ENCODE measurements at regions not wholly inside any gene's neighbourhood (a gene's known extent, or its start where the extent isn't known, plus 50 kb on each side); places are given as distances from the start of the nearest gene placed in this dataset.
"Not testable (repeated sequence)": the region's sequence is repeated elsewhere in the genome, so short reads cannot be mapped to it uniquely, and the experiment has no call there.

DNA sequence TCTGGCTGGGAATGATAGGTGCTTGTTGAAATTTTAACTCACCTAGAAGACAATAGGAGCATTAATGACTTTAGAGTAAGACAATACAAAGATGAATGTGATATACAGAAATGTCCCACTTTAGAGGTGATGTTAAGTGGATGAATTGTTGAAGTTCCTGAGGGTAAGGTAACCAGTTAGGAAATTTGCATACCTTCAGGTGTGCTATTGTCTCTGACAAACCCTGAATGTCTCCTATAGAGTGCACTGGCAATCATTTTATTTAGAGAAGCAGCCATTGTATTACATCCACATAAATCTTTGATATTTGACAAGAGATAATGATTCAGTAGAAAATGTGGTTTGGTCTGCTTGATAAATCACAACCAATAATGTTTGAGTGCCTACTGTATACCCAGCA is 228.5 kb downstream of the RNF144A start:
- DNase-seq (ENCODE audit: low spot score), result no peak

GRCh38 chr2:7146151-7146550 is 228.9 kb downstream of the RNF144A start:
- no peak for DNase-seq (ENCODE audit: low spot score)

- no peak for DNase-seq (ENCODE audit: low spot score)
Measured at GRCh38 chr2:7154656-7155055, 237.4 kb downstream of the RNF144A start.

DNA sequence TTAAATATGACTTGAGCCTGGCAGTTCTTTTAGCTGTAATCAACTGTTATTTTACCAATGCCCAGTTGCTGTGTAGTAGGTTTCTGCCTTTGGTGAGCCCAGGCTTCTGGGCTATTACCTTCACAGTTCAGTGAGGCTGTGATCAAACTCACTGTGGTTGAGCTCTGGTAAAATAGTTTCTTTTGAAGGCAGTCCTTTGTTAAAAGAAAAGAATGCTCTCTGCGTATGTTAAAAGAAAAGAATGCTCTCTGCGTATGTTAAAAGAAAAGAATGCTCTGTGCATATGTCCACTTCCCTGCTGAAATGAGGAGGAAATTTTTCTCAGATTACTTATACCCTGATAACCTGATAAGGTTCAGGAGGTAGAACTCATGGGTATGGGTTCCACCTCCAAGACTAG is 244.3 kb downstream of the RNF144A start:
- no peak for DNase-seq (ENCODE audit: low spot score)

DNA sequence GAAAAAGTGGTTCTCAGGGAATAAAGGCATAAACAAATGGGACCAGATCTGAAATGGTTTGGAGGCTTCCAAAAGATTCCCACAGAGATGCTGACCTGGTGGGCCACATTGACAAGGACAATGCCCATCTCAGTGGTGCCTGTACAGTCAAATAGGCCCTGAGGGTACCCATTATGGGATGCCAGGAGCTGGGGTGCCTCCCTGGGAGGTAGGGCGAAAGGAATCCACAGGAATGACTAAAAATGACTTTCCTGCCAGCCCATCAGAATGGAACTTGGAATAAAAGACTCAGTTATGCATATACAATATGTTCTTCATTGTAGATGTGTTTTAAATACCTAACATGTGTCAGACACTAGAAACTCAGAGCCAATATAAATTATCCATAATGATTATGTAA is 248.5 kb downstream of the RNF144A start:
- no peak for DNase-seq (ENCODE audit: low spot score)

- DNase-seq (ENCODE audit: low spot score), result no peak
Measured at GRCh38 chr2:7167801-7168411, 250.7 kb downstream of the RNF144A start.

DNA sequence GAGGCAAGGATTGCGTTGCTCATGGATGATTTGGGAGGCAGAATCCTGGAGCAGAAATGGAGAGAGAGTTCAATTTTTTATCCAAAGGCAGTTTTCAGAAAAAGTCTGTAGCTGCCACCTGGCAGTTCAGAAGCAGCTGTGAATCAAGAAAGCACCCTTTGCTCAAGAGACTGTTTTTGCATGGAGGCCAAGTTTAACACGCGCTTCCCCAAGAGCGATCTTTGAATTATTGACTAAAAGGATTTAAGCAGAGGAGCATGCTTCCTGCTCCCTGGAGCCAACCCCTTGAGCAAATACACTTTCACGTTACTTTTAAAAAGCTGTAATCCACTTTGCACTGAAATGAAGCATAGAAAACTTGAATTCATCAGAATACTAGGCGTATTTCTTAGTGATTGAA is 252.4 kb downstream of the RNF144A start:
- no peak for DNase-seq (ENCODE audit: low spot score)

- DNase-seq (ENCODE audit: low spot score), result not testable (repeated sequence)
Measured at GRCh38 chr2:7178996-7179395, 261.8 kb downstream of the RNF144A start.

GRCh38 chr2:7180638-7181370 is 263.6 kb downstream of the RNF144A start:
- peak; percentile 43 for DNase-seq (ENCODE audit: low spot score)

GRCh38 chr2:7182525-7182924 is 265.3 kb downstream of the RNF144A start:
- no peak for DNase-seq (ENCODE audit: low spot score)

- no peak for DNase-seq (ENCODE audit: low spot score)
Measured at GRCh38 chr2:7189106-7189505, 271.9 kb downstream of the RNF144A start.

- peak; percentile 9 for DNase-seq (ENCODE audit: low spot score)
Measured at GRCh38 chr2:7190587-7191324, 273.5 kb downstream of the RNF144A start.

DNA sequence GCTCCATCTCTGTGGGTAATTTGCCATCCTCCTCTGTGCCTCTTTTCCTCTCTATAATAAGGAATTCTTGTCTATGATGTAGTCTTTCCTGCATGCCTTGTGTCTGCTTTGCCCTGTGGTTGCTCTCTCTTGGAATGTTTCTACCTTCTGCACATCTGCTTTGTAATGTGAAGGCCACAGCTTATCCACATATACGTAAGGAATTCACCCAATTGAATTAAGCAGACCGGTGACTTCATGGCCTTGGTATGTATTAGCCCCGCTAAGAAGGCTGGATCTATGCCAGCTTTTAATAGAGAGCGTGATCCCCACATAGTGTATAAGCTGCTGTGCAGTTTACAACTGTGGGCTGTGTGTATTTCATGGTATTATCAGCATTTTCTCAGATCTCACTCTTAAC is 274.7 kb downstream of the RNF144A start:
- DNase-seq (ENCODE audit: low spot score), result peak; percentile 94

- DNase-seq (ENCODE audit: low spot score), result no peak
Measured at GRCh38 chr2:7193457-7193856, 276.2 kb downstream of the RNF144A start.

DNA sequence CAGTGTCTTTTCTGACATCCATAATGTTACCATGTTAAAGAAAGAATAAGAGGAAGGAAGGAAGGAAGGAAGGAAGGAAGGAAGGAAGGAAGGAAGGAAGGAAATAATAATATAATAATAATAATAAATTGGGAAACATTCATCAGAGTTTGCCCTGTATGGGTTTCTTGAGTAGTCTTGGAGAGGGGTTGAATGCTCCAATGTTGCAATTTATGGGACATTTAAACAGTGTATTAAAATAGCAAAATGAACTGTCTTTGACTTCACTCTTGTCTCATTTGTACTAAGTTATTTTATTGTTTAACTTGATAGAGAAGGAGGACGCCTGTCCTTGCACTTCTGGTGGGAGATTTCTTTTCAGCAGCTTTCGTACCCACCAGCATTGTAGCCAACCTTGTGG is 277.7 kb downstream of the RNF144A start:
- DNase-seq (ENCODE audit: low spot score), result no peak

- DNase-seq (ENCODE audit: low spot score), result no peak
Measured at GRCh38 chr2:7196883-7197282, 279.7 kb downstream of the RNF144A start.

- no peak for DNase-seq (ENCODE audit: low spot score)
Measured at GRCh38 chr2:7201851-7202250, 284.6 kb downstream of the RNF144A start.

GRCh38 chr2:7203056-7203467 is 285.9 kb downstream of the RNF144A start:
- DNase-seq (ENCODE audit: low spot score), result peak; percentile 89

DNA sequence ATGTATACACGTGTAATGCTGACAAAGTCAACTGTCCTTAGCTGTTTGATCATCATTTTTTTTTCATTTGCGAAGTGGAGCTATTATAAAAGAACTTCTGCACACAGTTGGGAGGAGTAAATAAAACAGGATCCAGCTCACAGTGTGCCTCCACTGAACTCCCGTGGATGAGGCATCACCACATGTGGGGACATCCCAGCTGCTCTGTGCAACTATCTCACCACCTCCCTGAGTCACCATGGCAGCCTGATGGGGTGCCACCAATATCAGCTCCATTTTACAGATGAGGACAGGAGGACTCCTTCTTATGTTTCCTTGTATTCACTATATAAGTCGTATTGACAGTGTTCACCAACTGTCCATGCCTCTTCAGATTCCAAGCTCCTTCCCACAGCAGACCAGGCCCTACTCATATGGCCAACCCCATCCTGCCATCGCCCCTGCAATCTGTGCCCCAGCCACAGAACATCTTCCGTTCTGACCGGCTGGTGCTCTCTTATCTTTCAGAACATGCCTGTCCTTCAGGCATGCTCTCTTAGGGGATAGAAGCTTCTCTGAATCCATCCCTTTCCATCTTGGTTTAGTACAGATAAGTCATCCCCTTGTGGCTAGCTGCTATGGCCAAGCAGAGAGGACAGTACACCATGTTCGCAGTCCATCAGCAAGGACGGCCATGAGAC is 288.1 kb downstream of the RNF144A start:
- DNase-seq (ENCODE audit: low spot score), result no peak

GRCh38 chr2:7206111-7206810 is 289.0 kb downstream of the RNF144A start:
- peak; percentile 24 for DNase-seq (ENCODE audit: low spot score)

- peak; percentile 91 for DNase-seq (ENCODE audit: low spot score)
Measured at GRCh38 chr2:7207631-7208030, 290.4 kb downstream of the RNF144A start.
